HCT116 (cell line): ENCODE measurements at regions not wholly inside any gene's neighbourhood (a gene's known extent, or its start where the extent isn't known, plus 50 kb on each side); places are given as distances from the start of the nearest gene placed in this dataset.

ENCODE experiments used
- ATAC-seq: fragments of 200-7000 bp; cut with Tn5 transposase; 2 replicates; pipeline ENCODE4 v1.9.1; 2020; ENCODE audit warnings: mild to moderate bottlenecking, moderate library complexity
- BruUV-seq: library from RNA; stranded (reverse); fragments of 400-500 nt; replicated peaks from 2 replicates; lab custom pipeline; 2021; lab: Mats Ljungman, UMichigan
- CTCF ChIA-PET: fragments of 300-600 bp; sonication (Branson Sonifier 250); formaldehyde crosslinking; loops from one replicate; lab custom pipeline; 2021; ENCODE audit warnings: antibody characterized with exemption; lab: Charles Lee
- POLR2A ChIA-PET: fragments of 300-600, 350-600 bp; sonication (Branson Sonifier 250); formaldehyde crosslinking; loops from one replicate; lab custom pipeline; 2021; ENCODE audit warnings: antibody characterized with exemption; lab: Charles Lee
- RAD21 ChIA-PET, 2 experiments: fragments of 300-600 bp; sonication (Branson Sonifier 250); formaldehyde crosslinking; loops; one replicate each; lab custom pipeline; 2023; ENCODE audit warnings: low total read pairs in 2 of 2; ENCODE audit not compliant: uncharacterized antibody in 2 of 2, unreplicated experiment in 2 of 2, low non-redundant PET in 1 of 2; lab: Charles Lee
- DNase-seq: peaks from one replicate; pipeline ENCODE4 v3.0.0-alpha.2; 2010; ENCODE audit warnings: low read depth, low spot score
- H2AFZ ChIP-seq: fragments of 200-600 bp; shearing (Covaris generic), sonication (generic); 2 replicates; pipeline ENCODE4 v1.6.1; 2017; ENCODE audit warnings: low read depth, mixed run types, mixed read lengths, antibody characterized with exemption, low read length; ENCODE audit not compliant: poor library complexity, severe bottlenecking
- H3K27ac ChIP-seq: 2 replicates; pipeline ENCODE4 v1.5.1; 2012; ENCODE audit warnings: low read depth, low read length
- H3K27me3 ChIP-seq: fragments of 200-600 bp; sonication (generic); 2 replicates; pipeline ENCODE4 v1.6.1; 2016; ENCODE audit warnings: mixed run types, low read length, mixed read lengths; ENCODE audit not compliant: insufficient read depth
- H3K36me3 ChIP-seq, 2 experiments: fragments of 200-500 bp in 1 of 2; fragments of 200-600 bp in 1 of 2; sonication (Bioruptor generic) in 1 of 2; sonication (generic) in 1 of 2; 2 replicates each; pipeline versions ENCODE4 v1.5.1 to v1.6.1; 2014 to 2016; ENCODE audit warnings: low read length in 2 of 2, inconsistent platforms in 1 of 2, mixed read lengths in 1 of 2, mixed run types in 1 of 2; ENCODE audit not compliant: insufficient read depth in 2 of 2, control insufficient read depth in 1 of 2
- H3K4me1 ChIP-seq, 2 experiments: fragments of 200-600 bp in 1 of 2; sonication (generic) in 1 of 2; 2 replicates each; pipeline versions ENCODE4 v1.5.1 to v1.6.1; 2012 to 2017; ENCODE audit warnings: low read length in 2 of 2, inconsistent platforms in 1 of 2, mild to moderate bottlenecking in 1 of 2, mixed read lengths in 1 of 2, mixed run types in 1 of 2, moderate library complexity in 1 of 2; ENCODE audit not compliant: insufficient read depth in 2 of 2, control insufficient read depth in 1 of 2
- H3K4me2 ChIP-seq: fragments of 200-600 bp; sonication (generic); 2 replicates; pipeline ENCODE4 v1.6.1; 2017; ENCODE audit warnings: mixed run types, low read length, mixed read lengths
- H3K4me3 ChIP-seq, 2 experiments: fragments of 200-600 bp in 1 of 2; sonication (generic) in 1 of 2; replicated peaks in 1 of 2; 2 replicates each; pipeline ENCODE4 v1.5.1; 2011 to 2016; ENCODE audit warnings: low read length in 2 of 2, control low read depth in 1 of 2, low read depth in 1 of 2, mild to moderate bottlenecking in 1 of 2, mixed read lengths in 1 of 2, mixed run types in 1 of 2
- H3K79me2 ChIP-seq: fragments of 200-600 bp; sonication (generic); 2 replicates; pipeline ENCODE4 v1.6.1; 2017; ENCODE audit warnings: mild to moderate bottlenecking, mixed run types, low read length, moderate library complexity, mixed read lengths; ENCODE audit not compliant: insufficient read depth
- H3K9ac ChIP-seq: fragments of 200-600 bp; sonication (generic); 2 replicates; pipeline ENCODE4 v1.6.1; 2016; ENCODE audit warnings: low read length, mixed read lengths
- H3K9me2 ChIP-seq: fragments of 200-600 bp; sonication (generic), shearing (Covaris generic); 2 replicates; pipeline ENCODE4 v1.6.1; 2017; ENCODE audit warnings: mixed run types, mild to moderate bottlenecking, moderate library complexity; ENCODE audit not compliant: insufficient read depth
- H3K9me3 ChIP-seq, 2 experiments: fragments of 200-500 bp in 1 of 2; fragments of 200-600 bp in 1 of 2; sonication (Bioruptor generic) in 1 of 2; sonication (generic) in 1 of 2; 2 replicates each; pipeline ENCODE4 v1.6.1; 2014 to 2017; ENCODE audit warnings: low read length in 2 of 2, mixed read lengths in 2 of 2, inconsistent platforms in 1 of 2, low read depth in 1 of 2, mild to moderate bottlenecking in 1 of 2, mixed run types in 1 of 2, moderate library complexity in 1 of 2; ENCODE audit not compliant: control insufficient read depth in 1 of 2, insufficient read depth in 1 of 2
- H4K20me1 ChIP-seq: fragments of 200-600 bp; sonication (generic), shearing (Covaris generic); 2 replicates; pipeline ENCODE4 v1.6.1; 2017; ENCODE audit warnings: mixed run types, mild to moderate bottlenecking, moderate library complexity; ENCODE audit not compliant: insufficient read depth
- CEBPB ChIP-seq: IDR thresholded peaks from 2 replicates; pipeline ENCODE4 v1.6.1; 2012; ENCODE audit warnings: low read depth
- ELF1 ChIP-seq: IDR thresholded peaks from 2 replicates; pipeline ENCODE4 v1.6.1; 2012; ENCODE audit warnings: low read depth, borderline replicate concordance
- EZH2 ChIP-seq: fragments of 200-600 bp; sonication (generic); IDR thresholded peaks from 2 replicates; pipeline ENCODE4 v1.6.1; 2017; ENCODE audit warnings: antibody characterized with exemption, mixed run types
- EZH2phosphoT487 ChIP-seq: fragments of 200-600 bp; IDR thresholded peaks from 2 replicates; pipeline ENCODE4 v1.6.1; 2018; ENCODE audit warnings: antibody characterized with exemption, borderline replicate concordance
- FOSL1 ChIP-seq: IDR thresholded peaks from 2 replicates; pipeline ENCODE4 v1.6.1; 2012; ENCODE audit warnings: low read depth
- JUND ChIP-seq: IDR thresholded peaks from 2 replicates; pipeline ENCODE4 v1.6.1; 2012
- MAX ChIP-seq: IDR thresholded peaks from 2 replicates; pipeline ENCODE4 v1.6.1; 2012
- POLR2AphosphoS5 ChIP-seq: IDR thresholded peaks from 2 replicates; pipeline ENCODE4 v1.6.1; 2011; ENCODE audit warnings: mild to moderate bottlenecking, low read depth, low read length, moderate library complexity
- RAD21 ChIP-seq: IDR thresholded peaks from 2 replicates; pipeline ENCODE4 v1.6.1; 2012; ENCODE audit warnings: low read depth, mild to moderate bottlenecking
- SIN3A ChIP-seq: IDR thresholded peaks from 2 replicates; pipeline ENCODE4 v1.6.1; 2012; ENCODE audit warnings: low read depth
- SRF ChIP-seq: IDR thresholded peaks from 2 replicates; pipeline ENCODE4 v1.6.1; 2012; ENCODE audit warnings: low read depth
- ZBTB33 ChIP-seq: IDR thresholded peaks from 2 replicates; pipeline ENCODE4 v1.6.1; 2011; ENCODE audit warnings: mild to moderate bottlenecking, low read length, moderate library complexity; ENCODE audit not compliant: insufficient replicate concordance; ENCODE audit errors: extremely low read depth
- ZFX ChIP-seq: fragments of 450-650 bp; IDR thresholded peaks from 2 replicates; pipeline ENCODE4 v1.6.1; 2017
- ZNF274 ChIP-seq: fragments of 200-500 bp; sonication (Bioruptor generic); IDR thresholded peaks from 2 replicates; pipeline ENCODE4 v1.6.1; 2014; ENCODE audit warnings: mild to moderate bottlenecking, low read depth, low read length, inconsistent platforms
- intact Hi-C: fragments of 100-400 bp; cut with micrococcal nuclease; formaldehyde crosslinking; loops from 2 replicates; pipeline ENCODE4 v1.10.0; 2022

GRCh38 chr2:41710944-41711343 lies 336.9 kb upstream of the PKDCC start:
- ChIA-PET RAD21 (no interaction called here), POLR2A (no interaction called here), CTCF (no interaction called here)
- no peak for ATAC-seq
- no peak overlapping the region for H3K27ac ChIP-seq
- H3K9me2 ChIP-seq: no peaks in the 10 kb centered on the region
- no peaks in the 10 kb centered on the region for H3K79me2 ChIP-seq
- no peak overlapping the region for H3K9ac ChIP-seq
- no peak for DNase-seq
- H3K36me3 ChIP-seq: no peaks in the 10 kb centered on the region
- H4K20me1 ChIP-seq: no peaks in the 10 kb centered on the region; the same call in 1 of the 2 replicates
- H2AFZ ChIP-seq: no peak overlapping the region
- H3K4me1 ChIP-seq: no peaks in the 10 kb centered on the region
- intact Hi-C loops: no loop called here
- no peaks in the 10 kb centered on the region for H3K9me3 ChIP-seq
- no peak for TF ChIP-seq CEBPB
- TF ChIP-seq FOSL1: no peak
- no peak for TF ChIP-seq SRF
- no peak for TF ChIP-seq JUND
- TF ChIP-seq ZFX: no peak
- no peak for TF ChIP-seq EZH2
- TF ChIP-seq MAX: no peak
- TF ChIP-seq, all 23 proteins: peak for 0
- H3K4me3 ChIP-seq: no peak overlapping the region
- peaks cover 7% of the 10 kb centered on the region; the same call in 1 of the 2 replicates for H3K27me3 ChIP-seq
- BruUV-seq: no TSS peak
- no peak overlapping the region for H3K4me2 ChIP-seq

GRCh38 chr2:41711736-41712135 lies 336.1 kb upstream of the PKDCC start:
- ChIA-PET POLR2A (no interaction called here), CTCF (no interaction called here), RAD21 (no interaction called here)
- Histone ChIP-seq H3K36me3 (no peaks in the 10 kb centered on the region), H3K27ac (no peak overlapping the region), H3K4me2 (no peak overlapping the region), H3K9ac (no peak overlapping the region), H3K27me3 (peaks cover 7% of the 10 kb centered on the region; the same call in 1 of the 2 replicates), H3K9me2 (no peaks in the 10 kb centered on the region), H3K79me2 (no peaks in the 10 kb centered on the region), H2AFZ (no peak overlapping the region), H4K20me1 (no peaks in the 10 kb centered on the region; the same call in 1 of the 2 replicates), H3K4me1 (no peaks in the 10 kb centered on the region), H3K9me3 (no peaks in the 10 kb centered on the region), H3K4me3 (no peak overlapping the region)
- TF ChIP-seq ZNF274 (no peak), ZFX (no peak), POLR2AphosphoS5 (no peak), ELF1 (no peak), MAX (no peak), EZH2 (no peak), JUND (no peak), SIN3A (no peak), ZBTB33 (no peak), RAD21 (no peak), EZH2phosphoT487 (no peak)
- ATAC-seq (no peak), DNase-seq (no peak)
- no TSS peak for BruUV-seq
- intact Hi-C loops: no loop called here
